ENCODE measurements at regions not wholly inside any gene's neighbourhood (a gene's known extent, or its start where the extent isn't known, plus 50 kb on each side); places are given as distances from the start of the nearest gene placed in this dataset.

DNA sequence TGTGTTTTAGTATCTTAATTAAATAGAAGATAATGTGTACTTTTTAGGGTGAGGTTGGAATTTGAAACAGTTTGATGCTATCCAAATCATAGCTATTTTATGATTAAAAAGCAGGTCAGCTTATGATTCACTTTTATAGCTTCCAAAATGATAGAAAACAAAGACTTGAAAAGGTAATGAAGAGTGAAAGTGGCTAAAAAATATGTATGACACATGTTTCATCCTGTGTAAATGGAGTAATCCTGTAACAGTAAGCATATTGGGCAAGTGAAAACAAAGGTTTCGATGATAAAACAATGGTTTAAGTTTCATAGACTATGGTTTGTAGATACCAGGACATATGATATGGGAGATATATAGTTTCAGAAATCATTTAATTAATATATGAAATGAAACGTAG, 456.2 kb downstream of the PCDH20 start:
- Mint-ChIP-seq H3K4me3 (ENCODE audit: unreplicated experiment) (no peak overlapping the region), H3K9me3 (ENCODE audit: unreplicated experiment) (no peaks in the 10 kb centered on the region), H3K36me3 (ENCODE audit: unreplicated experiment) (no peaks in the 10 kb centered on the region), H3K4me1 (ENCODE audit: low read depth, unreplicated experiment) (no peaks in the 10 kb centered on the region), H3K27ac (ENCODE audit: unreplicated experiment) (no peak overlapping the region), H3K27me3 (ENCODE audit: unreplicated experiment) (no peaks in the 10 kb centered on the region)
- no peak for DNase-seq
- no peak for TF ChIP-seq CTCF (IDR thresholded peaks at IDR 0.05; ENCODE audit: partially characterized antibody, unreplicated experiment)

DNA sequence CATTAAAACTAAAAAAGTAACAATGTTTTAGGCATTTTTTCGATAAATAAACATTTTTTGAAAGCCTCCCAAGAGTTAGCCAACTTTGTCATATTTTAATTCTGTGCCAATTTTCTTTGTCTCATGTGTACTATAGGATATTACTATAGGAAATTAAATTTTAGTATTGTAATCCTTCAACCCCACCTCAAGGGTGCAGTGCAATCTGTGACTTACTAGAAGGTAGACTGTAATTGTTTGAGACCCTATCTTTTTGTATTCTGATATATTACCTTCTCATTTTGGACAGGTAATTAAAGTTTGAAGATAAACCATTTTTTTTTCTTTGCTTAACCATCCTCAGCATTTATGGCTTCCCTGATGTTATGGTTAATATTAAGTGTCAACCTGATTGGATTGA, 457.8 kb downstream of the PCDH20 start:
- Mint-ChIP-seq H3K27ac (ENCODE audit: unreplicated experiment) (no peak overlapping the region), H3K4me3 (ENCODE audit: unreplicated experiment) (no peak overlapping the region), H3K9me3 (ENCODE audit: unreplicated experiment) (no peaks in the 10 kb centered on the region), H3K36me3 (ENCODE audit: unreplicated experiment) (no peaks in the 10 kb centered on the region), H3K4me1 (ENCODE audit: low read depth, unreplicated experiment) (no peaks in the 10 kb centered on the region), H3K27me3 (ENCODE audit: unreplicated experiment) (no peaks in the 10 kb centered on the region)
- TF ChIP-seq CTCF (IDR thresholded peaks at IDR 0.05; ENCODE audit: partially characterized antibody, unreplicated experiment): no peak
- no peak for DNase-seq

DNA sequence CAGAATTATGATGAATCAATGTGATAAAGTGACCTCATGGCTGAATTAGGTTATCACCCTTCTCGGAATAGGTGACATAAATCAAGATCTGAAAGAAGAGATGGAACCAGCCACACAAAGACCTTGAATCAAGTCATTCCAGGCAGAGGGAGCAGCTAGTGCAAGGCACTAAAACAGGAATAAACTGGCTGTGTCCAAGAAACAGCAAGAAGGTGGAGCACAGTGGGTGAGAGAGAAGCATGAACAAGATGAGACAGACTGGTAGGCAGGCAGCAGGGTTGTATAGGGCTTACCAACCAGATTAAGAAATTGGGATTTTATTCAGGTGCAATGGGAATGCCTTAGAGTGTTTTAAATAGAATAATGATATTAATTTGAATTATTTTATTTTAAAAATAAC, 470.3 kb downstream of the PCDH20 start:
- Mint-ChIP-seq H3K4me1 (ENCODE audit: low read depth, unreplicated experiment) (no peaks in the 10 kb centered on the region), H3K27ac (ENCODE audit: unreplicated experiment) (no peak overlapping the region), H3K9me3 (ENCODE audit: unreplicated experiment) (no peaks in the 10 kb centered on the region), H3K27me3 (ENCODE audit: unreplicated experiment) (no peaks in the 10 kb centered on the region), H3K36me3 (ENCODE audit: unreplicated experiment) (no peaks in the 10 kb centered on the region), H3K4me3 (ENCODE audit: unreplicated experiment) (no peak overlapping the region)
- TF ChIP-seq CTCF (IDR thresholded peaks at IDR 0.05; ENCODE audit: partially characterized antibody, unreplicated experiment): no peak
- DNase-seq: no peak

DNA sequence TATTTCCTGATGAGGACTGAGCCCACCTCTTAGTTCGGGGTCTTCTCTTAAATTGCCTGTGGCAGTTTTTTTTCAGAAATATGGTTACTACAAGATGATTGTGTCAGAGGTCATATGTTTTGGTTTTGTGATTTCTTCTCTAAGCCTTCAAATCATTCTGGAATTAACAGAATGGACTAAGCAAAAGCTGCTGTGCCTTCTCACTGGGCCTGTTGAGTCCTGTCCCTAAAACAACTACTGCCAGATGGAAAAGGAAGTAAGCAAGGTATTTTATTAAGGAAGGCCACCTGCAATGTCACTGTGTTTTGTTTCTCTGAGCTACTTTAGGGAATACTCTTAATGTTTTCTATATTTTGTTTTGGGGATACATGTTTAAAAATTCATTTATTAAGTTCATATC, 470.8 kb downstream of the PCDH20 start:
- no peak overlapping the region for H3K4me3 Mint-ChIP-seq (ENCODE audit: unreplicated experiment)
- H3K9me3 Mint-ChIP-seq (ENCODE audit: unreplicated experiment): no peaks in the 10 kb centered on the region
- no peaks in the 10 kb centered on the region for H3K4me1 Mint-ChIP-seq (ENCODE audit: low read depth, unreplicated experiment)
- H3K27me3 Mint-ChIP-seq (ENCODE audit: unreplicated experiment): no peaks in the 10 kb centered on the region
- TF ChIP-seq CTCF (IDR thresholded peaks at IDR 0.05; ENCODE audit: partially characterized antibody, unreplicated experiment): no peak
- no peaks in the 10 kb centered on the region for H3K36me3 Mint-ChIP-seq (ENCODE audit: unreplicated experiment)
- no peak for DNase-seq
- no peak overlapping the region for H3K27ac Mint-ChIP-seq (ENCODE audit: unreplicated experiment)

DNA sequence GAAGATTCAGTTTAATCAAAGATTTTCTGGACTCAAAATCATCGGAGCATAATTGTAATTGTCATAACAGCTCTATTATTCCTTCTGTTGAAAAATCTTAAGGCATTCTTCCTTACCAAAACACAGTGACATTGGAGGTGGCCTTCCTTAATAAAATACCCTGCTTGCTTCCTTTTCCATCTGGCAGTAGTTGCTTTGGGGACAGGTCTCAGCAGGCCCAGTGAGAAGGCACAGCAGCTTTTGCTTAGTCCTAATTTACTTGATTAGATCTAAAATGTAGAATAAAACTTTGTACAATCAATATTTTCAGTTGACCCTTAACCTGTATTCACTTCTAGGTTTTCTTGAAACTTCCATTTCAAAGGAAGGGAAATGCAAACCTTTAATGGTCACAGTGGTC, 471.6 kb downstream of the PCDH20 start:
- Mint-ChIP-seq H3K27me3 (ENCODE audit: unreplicated experiment) (no peaks in the 10 kb centered on the region), H3K27ac (ENCODE audit: unreplicated experiment) (no peak overlapping the region), H3K4me1 (ENCODE audit: low read depth, unreplicated experiment) (no peaks in the 10 kb centered on the region), H3K9me3 (ENCODE audit: unreplicated experiment) (no peaks in the 10 kb centered on the region), H3K36me3 (ENCODE audit: unreplicated experiment) (no peaks in the 10 kb centered on the region), H3K4me3 (ENCODE audit: unreplicated experiment) (no peak overlapping the region)
- DNase-seq: no peak
- TF ChIP-seq CTCF (IDR thresholded peaks at IDR 0.05; ENCODE audit: partially characterized antibody, unreplicated experiment): no peak
